ENCODE measurements at regions not wholly inside any gene's neighbourhood (a gene's known extent, or its start where the extent isn't known, plus 50 kb on each side); places are given as distances from the start of the nearest gene placed in this dataset.
"Not testable (repeated sequence)": the region's sequence is repeated elsewhere in the genome, so short reads cannot be mapped to it uniquely, and the experiment has no call there.

DNA sequence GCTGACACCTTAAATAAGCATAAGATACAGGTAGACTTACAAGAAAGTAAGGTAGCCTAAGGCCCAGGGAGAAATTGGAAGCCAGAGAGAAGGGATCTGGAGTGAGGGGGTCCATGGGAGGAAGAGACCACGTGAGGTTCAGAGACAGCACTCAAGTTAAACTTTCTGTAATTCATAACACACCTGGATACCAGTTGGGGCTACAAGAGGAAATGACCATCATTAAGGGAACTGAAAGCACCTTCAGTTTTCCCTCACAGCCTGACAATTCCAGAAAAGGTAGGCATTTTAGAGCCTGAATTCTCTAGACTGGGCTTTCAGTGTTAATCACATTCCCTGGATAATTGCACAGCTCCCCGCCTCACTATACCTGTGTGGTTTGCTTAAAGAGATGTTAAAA is 355.5 kb downstream of the FBXW7 start:
- H3K9me3 Mint-ChIP-seq: peaks cover 17% of the 10 kb centered on the region
- no peak for DNase-seq
- H3K36me3 Mint-ChIP-seq (ENCODE audit: low read depth): peaks cover 6% of the 10 kb centered on the region
- H3K4me3 Mint-ChIP-seq: no peak overlapping the region
- H3K27me3 Mint-ChIP-seq (ENCODE audit: low read depth, poor library complexity): peaks cover 4% of the 10 kb centered on the region
- TF ChIP-seq, protein P1, sequence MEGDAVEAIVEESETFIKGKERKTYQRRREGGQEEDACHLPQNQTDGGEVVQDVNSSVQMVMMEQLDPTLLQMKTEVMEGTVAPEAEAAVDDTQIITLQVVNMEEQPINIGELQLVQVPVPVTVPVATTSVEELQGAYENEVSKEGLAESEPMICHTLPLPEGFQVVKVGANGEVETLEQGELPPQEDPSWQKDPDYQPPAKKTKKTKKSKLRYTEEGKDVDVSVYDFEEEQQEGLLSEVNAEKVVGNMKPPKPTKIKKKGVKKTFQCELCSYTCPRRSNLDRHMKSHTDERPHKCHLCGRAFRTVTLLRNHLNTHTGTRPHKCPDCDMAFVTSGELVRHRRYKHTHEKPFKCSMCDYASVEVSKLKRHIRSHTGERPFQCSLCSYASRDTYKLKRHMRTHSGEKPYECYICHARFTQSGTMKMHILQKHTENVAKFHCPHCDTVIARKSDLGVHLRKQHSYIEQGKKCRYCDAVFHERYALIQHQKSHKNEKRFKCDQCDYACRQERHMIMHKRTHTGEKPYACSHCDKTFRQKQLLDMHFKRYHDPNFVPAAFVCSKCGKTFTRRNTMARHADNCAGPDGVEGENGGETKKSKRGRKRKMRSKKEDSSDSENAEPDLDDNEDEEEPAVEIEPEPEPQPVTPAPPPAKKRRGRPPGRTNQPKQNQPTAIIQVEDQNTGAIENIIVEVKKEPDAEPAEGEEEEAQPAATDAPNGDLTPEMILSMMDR (IDR thresholded peaks at IDR 0.05): no peak
- no peaks in the 10 kb centered on the region for H3K4me1 Mint-ChIP-seq
- H3K27ac Mint-ChIP-seq: no peak overlapping the region

DNA sequence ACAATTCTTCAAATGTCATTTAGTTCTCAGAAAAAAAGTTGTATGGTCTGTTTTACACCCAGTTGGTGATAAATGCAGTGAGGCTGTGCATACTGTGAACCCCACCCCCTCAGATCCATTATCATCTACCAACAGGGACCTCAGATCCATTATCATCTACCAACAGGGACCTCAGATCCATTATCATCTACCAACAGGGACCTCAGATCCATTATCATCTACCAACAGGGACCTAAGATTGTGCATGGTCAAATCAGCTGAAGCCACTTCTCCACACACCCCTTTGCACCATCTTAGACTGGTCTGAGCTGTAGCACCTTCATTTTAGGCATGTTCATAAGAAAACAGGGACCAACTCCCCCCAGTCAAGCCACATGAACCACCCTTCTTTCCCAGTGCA is 358.4 kb downstream of the FBXW7 start:
- not testable (repeated sequence) for H3K27me3 Mint-ChIP-seq (ENCODE audit: low read depth, poor library complexity); H3K36me3 Mint-ChIP-seq (ENCODE audit: low read depth); H3K9me3 Mint-ChIP-seq; H3K4me3 Mint-ChIP-seq; H3K4me1 Mint-ChIP-seq; H3K27ac Mint-ChIP-seq; DNase-seq

DNA sequence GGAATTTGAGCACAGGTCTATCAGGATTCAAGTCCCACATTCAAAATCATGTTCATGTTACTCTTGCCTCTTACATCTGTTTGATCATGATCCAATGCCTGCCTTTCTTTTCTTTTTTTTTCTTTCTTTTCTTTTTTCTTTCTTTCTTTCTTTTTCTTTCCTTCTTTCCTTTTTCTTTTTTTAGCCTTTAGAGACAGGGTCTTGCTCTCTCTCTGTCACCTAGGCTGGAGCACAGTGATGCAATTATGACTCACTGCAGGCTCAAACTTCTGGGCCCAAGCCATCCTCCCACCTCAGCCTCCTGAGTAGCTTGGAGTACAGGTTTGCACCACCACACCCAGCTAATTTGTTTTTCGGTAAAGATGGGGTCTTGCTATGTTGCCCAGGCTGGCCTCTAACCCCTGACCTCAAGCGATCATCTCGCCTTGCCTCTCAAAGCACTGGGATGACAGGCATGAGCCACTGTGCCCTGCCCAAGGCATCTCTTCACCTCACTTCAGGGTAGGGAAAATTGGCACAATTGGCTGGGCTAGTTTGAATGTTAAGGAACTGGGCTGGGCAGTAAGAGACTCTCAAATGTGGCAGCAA is 359.2 kb downstream of the FBXW7 start:
- Mint-ChIP-seq H3K9me3 (no peaks in the 10 kb centered on the region), H3K4me3 (no peak overlapping the region), H3K27ac (no peak overlapping the region), H3K27me3 (ENCODE audit: low read depth, poor library complexity) (peaks cover 8% of the 10 kb centered on the region), H3K36me3 (ENCODE audit: low read depth) (no peaks in the 10 kb centered on the region), H3K4me1 (no peaks in the 10 kb centered on the region)
- DNase-seq: no peak
- TF ChIP-seq, protein P1 (IDR thresholded peaks at IDR 0.05): no peak

DNA sequence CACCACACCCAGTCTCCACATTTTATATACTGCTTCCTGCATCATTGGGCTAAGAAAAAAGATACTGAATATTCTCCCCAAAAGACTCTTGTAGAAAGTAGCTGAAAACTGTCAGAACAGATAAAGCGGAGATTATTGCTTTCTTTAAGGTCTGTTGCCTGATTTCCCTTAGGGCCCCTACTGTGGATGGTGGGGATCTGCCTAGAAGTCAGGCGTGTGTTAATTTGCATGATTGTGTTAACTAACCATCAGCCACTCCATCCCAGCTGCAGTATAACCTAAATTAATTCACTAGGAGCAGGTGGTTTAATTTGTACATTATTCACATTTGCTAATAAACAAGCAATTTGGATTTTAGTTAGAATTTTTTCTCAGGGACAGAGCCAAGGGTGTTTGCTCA is 360.3 kb downstream of the FBXW7 start:
- no peak overlapping the region for H3K27ac Mint-ChIP-seq
- no peaks in the 10 kb centered on the region for H3K4me1 Mint-ChIP-seq
- H3K9me3 Mint-ChIP-seq: no peaks in the 10 kb centered on the region
- H3K4me3 Mint-ChIP-seq: no peak overlapping the region
- DNase-seq: no peak
- no peaks in the 10 kb centered on the region for H3K36me3 Mint-ChIP-seq (ENCODE audit: low read depth)
- TF ChIP-seq, protein P1 (IDR thresholded peaks at IDR 0.05): no peak
- H3K27me3 Mint-ChIP-seq (ENCODE audit: low read depth, poor library complexity): peaks cover 8% of the 10 kb centered on the region

DNA sequence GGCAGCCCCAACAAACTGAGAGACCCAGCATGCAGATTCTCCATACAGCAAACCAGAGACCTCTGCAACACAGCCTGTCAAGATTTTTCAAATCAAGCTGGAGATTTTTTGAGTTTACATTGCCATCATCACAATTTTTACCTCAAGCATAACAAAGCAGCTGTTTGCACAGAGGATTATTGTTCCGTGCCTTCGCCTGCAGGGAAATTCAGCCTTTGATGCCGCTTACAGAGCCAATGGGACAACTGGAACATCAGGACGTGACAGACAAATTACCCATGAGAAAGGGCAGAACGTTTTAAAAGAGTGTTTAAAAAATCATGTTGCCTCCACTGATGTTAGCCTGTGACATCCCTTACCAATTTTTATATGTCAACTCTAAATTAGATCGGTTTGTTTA is 363.7 kb downstream of the FBXW7 start:
- Mint-ChIP-seq H3K27ac (no peak overlapping the region), H3K27me3 (ENCODE audit: low read depth, poor library complexity) (peaks cover 19% of the 10 kb centered on the region), H3K9me3 (no peaks in the 10 kb centered on the region), H3K36me3 (ENCODE audit: low read depth) (no peaks in the 10 kb centered on the region), H3K4me1 (peaks cover 8% of the 10 kb centered on the region), H3K4me3 (no peak overlapping the region)
- TF ChIP-seq, protein P1 (IDR thresholded peaks at IDR 0.05): no peak
- DNase-seq: no peak

DNA sequence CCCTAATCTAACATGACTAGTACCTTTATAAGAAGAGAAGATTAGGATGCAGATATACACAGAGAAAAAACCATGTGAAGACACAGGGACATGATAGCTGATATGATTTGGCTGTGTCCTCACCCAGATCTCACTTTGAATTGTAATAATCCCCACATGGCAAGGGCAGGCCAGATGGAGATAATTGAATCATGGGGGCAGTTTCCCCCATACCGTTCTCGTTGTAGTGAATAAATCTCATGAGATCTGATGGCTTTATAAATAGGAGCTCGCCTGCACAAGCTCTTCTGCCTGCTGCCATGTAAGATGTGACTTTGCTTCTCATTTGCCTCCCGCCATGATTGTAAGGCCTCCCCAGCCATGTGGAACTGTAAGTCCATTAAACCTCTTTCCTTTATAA is 364.3 kb downstream of the FBXW7 start:
- Mint-ChIP-seq H3K9me3 (no peaks in the 10 kb centered on the region), H3K36me3 (ENCODE audit: low read depth) (no peaks in the 10 kb centered on the region), H3K27me3 (ENCODE audit: low read depth, poor library complexity) (peaks cover 16% of the 10 kb centered on the region), H3K4me1 (peaks cover 8% of the 10 kb centered on the region), H3K4me3 (no peak overlapping the region), H3K27ac (no peak overlapping the region)
- TF ChIP-seq, protein P1 (IDR thresholded peaks at IDR 0.05): no peak
- no peak for DNase-seq

All from nephron progenitor cell (in vitro differentiated cells).